Smooth muscle cell (in vitro differentiated cells): ENCODE measurements at regions not wholly inside any gene's neighbourhood (a gene's known extent, or its start where the extent isn't known, plus 50 kb on each side); places are given as distances from the start of the nearest gene placed in this dataset.

Experiments
- DNase-seq: peaks from one replicate; lab custom pipeline; 2025; ENCODE audit not compliant: unreplicated experiment; lab: John Stamatoyannopoulos, UW
- H2AFZ ChIP-seq: fragments of 200-600 bp; sonication (generic); 2 replicates; pipeline ENCODE4 v1.6.0; 2016; ENCODE audit warnings: antibody characterized with exemption, low read depth, mild to moderate bottlenecking
- H3F3A ChIP-seq: fragments of 200-600 bp; sonication (generic); 2 replicates; pipeline ENCODE4 v1.6.0; 2017; ENCODE audit warnings: antibody characterized with exemption, low read depth
- H3K27ac ChIP-seq: fragments of 200-600 bp; sonication (generic); 2 replicates; pipeline ENCODE4 v1.5.1; 2016; ENCODE audit warnings: low read depth, mild to moderate bottlenecking
- H3K27me3 ChIP-seq: fragments of 200-600 bp; sonication (generic); 2 replicates; pipeline ENCODE4 v1.6.1; 2016; ENCODE audit warnings: low read depth, mild to moderate bottlenecking
- H3K36me3 ChIP-seq: fragments of 200-600 bp; sonication (generic); 2 replicates; pipeline ENCODE4 v1.5.1; 2016; ENCODE audit warnings: low read depth
- H3K4me1 ChIP-seq: fragments of 200-600 bp; sonication (generic); 2 replicates; pipeline ENCODE4 v1.5.1; 2016; ENCODE audit warnings: low read depth
- H3K4me2 ChIP-seq: fragments of 200-600 bp; sonication (generic); 2 replicates; pipeline ENCODE4 v1.6.0; 2016; ENCODE audit warnings: mild to moderate bottlenecking
- H3K4me3 ChIP-seq: fragments of 200-600 bp; sonication (generic); 2 replicates; pipeline ENCODE4 v1.5.1; 2016; ENCODE audit warnings: mild to moderate bottlenecking
- H3K79me2 ChIP-seq: fragments of 200-600 bp; sonication (generic); 2 replicates; pipeline ENCODE4 v1.6.0; 2016; ENCODE audit warnings: low read depth, mild to moderate bottlenecking
- H3K9ac ChIP-seq: fragments of 200-600 bp; sonication (generic); 2 replicates; pipeline ENCODE4 v1.6.0; 2016; ENCODE audit warnings: low read depth
- H3K9me3 ChIP-seq: fragments of 200-600 bp; sonication (generic); replicated peaks from 2 replicates; pipeline ENCODE4 v1.5.1; 2016; ENCODE audit warnings: low read depth
- H4K20me1 ChIP-seq: fragments of 200-600 bp; sonication (generic); 2 replicates; pipeline ENCODE4 v1.6.0; 2016; ENCODE audit warnings: low read depth
- CTCF ChIP-seq: fragments of 200-600 bp; sonication (generic); IDR thresholded peaks from 2 replicates; pipeline ENCODE4 v1.5.1; 2017; ENCODE audit warnings: borderline replicate concordance, mild to moderate bottlenecking, antibody characterized with exemption; ENCODE audit not compliant: insufficient read depth, poor library complexity, severe bottlenecking
- WGBS: methylation state at CpG from one replicate; pipeline ENCODE4 v1.1.7; 2016; ENCODE audit warnings: low lambda C conversion rate; 5-methylcytosine and 5-hydroxymethylcytosine counted together

- Histone ChIP-seq H4K20me1 (no peaks in the 10 kb centered on the region), H3K27me3 (no peaks in the 10 kb centered on the region), H3K4me1 (no peaks in the 10 kb centered on the region), H3K4me2 (no peak overlapping the region), H3K27ac (no peak overlapping the region), H2AFZ (no peak overlapping the region), H3K79me2 (no peaks in the 10 kb centered on the region), H3K36me3 (no peaks in the 10 kb centered on the region), H3K9ac (no peak overlapping the region), H3F3A (no peaks in the 10 kb centered on the region), H3K9me3 (no peaks in the 10 kb centered on the region), H3K4me3 (no peak overlapping the region)
- no peak for TF ChIP-seq CTCF
- WGBS, result 88% methylated on average over 5 of the region's 5 CpGs
- DNase-seq, result no peak
Measured at GRCh38 chr11:15370495-15371147, 255.9 kb downstream of the INSC start.

GRCh38 chr11:15371533-15371932 lies 256.8 kb downstream of the INSC start:
- no peaks in the 10 kb centered on the region for H3K9me3 ChIP-seq
- no peak for DNase-seq
- no peak overlapping the region for H2AFZ ChIP-seq
- no peaks in the 10 kb centered on the region for H3K27me3 ChIP-seq
- no peak for TF ChIP-seq CTCF
- no peaks in the 10 kb centered on the region for H3K36me3 ChIP-seq
- 81% methylated on average over 1 of the region's 1 CpG for WGBS
- no peak overlapping the region for H3K9ac ChIP-seq
- no peak overlapping the region for H3K4me3 ChIP-seq
- H3K4me1 ChIP-seq, result no peaks in the 10 kb centered on the region
- no peaks in the 10 kb centered on the region for H3K79me2 ChIP-seq
- H4K20me1 ChIP-seq, result no peaks in the 10 kb centered on the region
- H3K4me2 ChIP-seq, result no peak overlapping the region
- no peaks in the 10 kb centered on the region for H3F3A ChIP-seq
- H3K27ac ChIP-seq, result no peak overlapping the region

GRCh38 chr11:15374418-15374817 lies 259.7 kb downstream of the INSC start:
- Histone ChIP-seq H3K4me3 (no peak overlapping the region), H3K27ac (no peak overlapping the region), H3K79me2 (no peaks in the 10 kb centered on the region), H3K36me3 (no peaks in the 10 kb centered on the region), H4K20me1 (no peaks in the 10 kb centered on the region), H3K9ac (no peak overlapping the region), H3K4me1 (no peaks in the 10 kb centered on the region), H3K9me3 (no peaks in the 10 kb centered on the region), H2AFZ (no peak overlapping the region), H3K27me3 (no peaks in the 10 kb centered on the region), H3F3A (no peaks in the 10 kb centered on the region), H3K4me2 (no peak overlapping the region)
- 92% methylated on average over 2 of the region's 2 CpGs for WGBS
- no peak for DNase-seq
- TF ChIP-seq CTCF, result no peak

- no peak for DNase-seq
- H3K27me3 ChIP-seq, result no peaks in the 10 kb centered on the region
- H3K79me2 ChIP-seq, result no peaks in the 10 kb centered on the region
- no peak overlapping the region for H3K9ac ChIP-seq
- WGBS, result 92% methylated on average over 2 of the region's 2 CpGs
- no peak for TF ChIP-seq CTCF
- no peak overlapping the region for H3K4me3 ChIP-seq
- H3K36me3 ChIP-seq, result no peaks in the 10 kb centered on the region
- no peak overlapping the region for H3K27ac ChIP-seq
- H2AFZ ChIP-seq, result no peak overlapping the region
- H4K20me1 ChIP-seq, result no peaks in the 10 kb centered on the region
- H3K4me1 ChIP-seq, result no peaks in the 10 kb centered on the region
- no peaks in the 10 kb centered on the region for H3F3A ChIP-seq
- H3K4me2 ChIP-seq, result no peak overlapping the region
- no peaks in the 10 kb centered on the region for H3K9me3 ChIP-seq
Measured at GRCh38 chr11:15378941-15379340, 264.2 kb downstream of the INSC start.
